Lower lobe of right lung (tissue), 2 donors: ENCODE measurements at regions not wholly inside any gene's neighbourhood (a gene's known extent, or its start where the extent isn't known, plus 50 kb on each side); places are given as distances from the start of the nearest gene placed in this dataset.

Experiments
- ATAC-seq, 2 donors: fragments of 200-7000 bp; cut with Tn5 transposase; one replicate each; pipeline ENCODE4 v1.9.1; 2020 to 2022; ENCODE audit warnings: mild to moderate bottlenecking in 2 of 2, moderate library complexity in 2 of 2
- DNase-seq: peaks from one replicate; pipeline ENCODE4 v3.0.0-alpha.2; 2020
- H3K27ac ChIP-seq: fragments of 200-600 bp; one replicate; pipeline ENCODE4 v1.8.0; 2022
- H3K27me3 ChIP-seq: fragments of 200-600 bp; one replicate; pipeline ENCODE4 v1.8.0; 2022; ENCODE audit warnings: low read depth
- H3K36me3 ChIP-seq: fragments of 200-600 bp; one replicate; pipeline ENCODE4 v1.8.0; 2022; ENCODE audit warnings: mild to moderate bottlenecking
- H3K4me1 ChIP-seq: fragments of 200-600 bp; one replicate; pipeline ENCODE4 v1.8.0; 2022
- H3K4me3 ChIP-seq: fragments of 200-600 bp; one replicate; pipeline ENCODE4 v1.8.0; 2022; ENCODE audit warnings: mild to moderate bottlenecking
- H3K9me3 ChIP-seq: fragments of 200-600 bp; one replicate; pipeline ENCODE4 v1.8.0; 2022
- intact Hi-C: fragments of 100-400 bp; cut with DNase I; formaldehyde crosslinking; loops from one replicate; pipeline ENCODE4 v1.11.0; 2022
- TF ChIP-seq, protein P1 (sequence below): fragments of 200-600 bp; IDR thresholded peaks from one replicate; pipeline ENCODE4 v1.8.0; 2022; ENCODE audit warnings: antibody characterized with exemption, mild to moderate bottlenecking
- donor health status: DM: no; HTN: yes; CAD: no; lungs with severe emphysema.

DNA sequence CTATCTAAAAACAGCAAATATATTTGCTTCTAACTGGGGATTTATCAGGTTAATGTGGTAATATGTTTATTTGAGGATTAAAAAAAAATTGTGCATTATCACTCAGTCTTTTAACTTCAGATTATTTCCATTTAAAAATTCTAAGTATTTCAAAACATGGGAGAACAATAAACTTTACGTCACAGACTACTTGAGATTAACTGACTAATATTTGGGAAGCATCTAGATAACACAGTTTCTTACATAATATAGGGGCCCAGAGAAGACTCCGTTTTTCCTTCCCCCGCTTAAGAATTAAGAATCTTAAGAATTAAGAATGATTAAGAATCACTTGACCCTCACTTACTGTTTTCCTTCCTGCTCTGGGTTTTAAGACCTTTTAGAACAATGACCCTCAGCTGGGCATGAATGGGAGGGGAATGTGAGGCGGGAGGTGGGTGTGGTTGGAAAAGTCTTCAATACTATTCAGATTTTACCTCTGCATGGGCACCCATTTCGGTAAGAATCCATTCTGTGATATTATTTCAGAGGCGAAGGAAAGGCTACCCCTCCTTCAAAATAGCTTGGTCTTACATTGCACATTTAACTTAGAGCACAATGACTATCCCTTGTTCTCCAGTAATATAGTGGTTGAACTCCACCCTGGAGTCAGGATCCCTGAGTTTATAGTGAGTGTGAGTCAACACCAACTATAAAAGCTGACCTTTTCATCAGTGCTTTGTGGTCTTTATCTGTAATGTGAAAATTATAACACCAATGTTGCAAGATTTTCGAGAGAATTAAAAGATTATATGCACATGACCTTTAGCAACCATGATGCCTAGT is 821.3 kb downstream of the USP25 start:
- intact Hi-C loops = no loop called here
- no peaks in the 10 kb centered on the region for H3K4me1 ChIP-seq
- no peak overlapping the region for H3K27ac ChIP-seq
- no peaks in the 10 kb centered on the region for H3K9me3 ChIP-seq
- TF ChIP-seq, protein P1, sequence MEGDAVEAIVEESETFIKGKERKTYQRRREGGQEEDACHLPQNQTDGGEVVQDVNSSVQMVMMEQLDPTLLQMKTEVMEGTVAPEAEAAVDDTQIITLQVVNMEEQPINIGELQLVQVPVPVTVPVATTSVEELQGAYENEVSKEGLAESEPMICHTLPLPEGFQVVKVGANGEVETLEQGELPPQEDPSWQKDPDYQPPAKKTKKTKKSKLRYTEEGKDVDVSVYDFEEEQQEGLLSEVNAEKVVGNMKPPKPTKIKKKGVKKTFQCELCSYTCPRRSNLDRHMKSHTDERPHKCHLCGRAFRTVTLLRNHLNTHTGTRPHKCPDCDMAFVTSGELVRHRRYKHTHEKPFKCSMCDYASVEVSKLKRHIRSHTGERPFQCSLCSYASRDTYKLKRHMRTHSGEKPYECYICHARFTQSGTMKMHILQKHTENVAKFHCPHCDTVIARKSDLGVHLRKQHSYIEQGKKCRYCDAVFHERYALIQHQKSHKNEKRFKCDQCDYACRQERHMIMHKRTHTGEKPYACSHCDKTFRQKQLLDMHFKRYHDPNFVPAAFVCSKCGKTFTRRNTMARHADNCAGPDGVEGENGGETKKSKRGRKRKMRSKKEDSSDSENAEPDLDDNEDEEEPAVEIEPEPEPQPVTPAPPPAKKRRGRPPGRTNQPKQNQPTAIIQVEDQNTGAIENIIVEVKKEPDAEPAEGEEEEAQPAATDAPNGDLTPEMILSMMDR = no peak
- ATAC-seq (no peak), DNase-seq (no peak)
- H3K36me3 ChIP-seq = no peaks in the 10 kb centered on the region
- H3K4me3 ChIP-seq = no peak overlapping the region
- H3K27me3 ChIP-seq = no peaks in the 10 kb centered on the region

DNA sequence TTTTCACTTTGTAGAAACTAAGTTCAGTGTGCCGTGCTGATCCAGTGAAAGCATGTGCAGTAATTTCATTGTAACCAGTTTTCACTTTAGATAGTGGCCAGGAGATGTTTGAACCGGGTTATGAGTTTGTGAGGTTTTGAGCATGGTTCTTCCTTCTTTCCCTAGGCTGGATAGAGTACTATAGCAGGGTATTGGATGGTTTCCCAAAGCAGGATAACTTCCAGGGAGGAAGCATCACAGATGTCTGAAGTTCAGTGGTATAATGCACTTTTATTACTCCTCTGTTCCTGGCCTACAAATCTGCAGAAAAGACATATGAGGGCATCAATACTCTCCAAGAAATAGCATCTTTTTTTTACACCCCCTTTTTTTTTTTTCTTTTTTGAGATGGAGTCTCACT is 823.1 kb downstream of the USP25 start:
- no peaks in the 10 kb centered on the region for H3K27me3 ChIP-seq
- H3K9me3 ChIP-seq = no peaks in the 10 kb centered on the region
- no peaks in the 10 kb centered on the region for H3K4me1 ChIP-seq
- intact Hi-C loops = no loop called here
- TF ChIP-seq, protein P1 = no peak
- no peak overlapping the region for H3K4me3 ChIP-seq
- ATAC-seq = no peak
- H3K27ac ChIP-seq = no peak overlapping the region
- H3K36me3 ChIP-seq = no peaks in the 10 kb centered on the region
- no peak for DNase-seq

DNA sequence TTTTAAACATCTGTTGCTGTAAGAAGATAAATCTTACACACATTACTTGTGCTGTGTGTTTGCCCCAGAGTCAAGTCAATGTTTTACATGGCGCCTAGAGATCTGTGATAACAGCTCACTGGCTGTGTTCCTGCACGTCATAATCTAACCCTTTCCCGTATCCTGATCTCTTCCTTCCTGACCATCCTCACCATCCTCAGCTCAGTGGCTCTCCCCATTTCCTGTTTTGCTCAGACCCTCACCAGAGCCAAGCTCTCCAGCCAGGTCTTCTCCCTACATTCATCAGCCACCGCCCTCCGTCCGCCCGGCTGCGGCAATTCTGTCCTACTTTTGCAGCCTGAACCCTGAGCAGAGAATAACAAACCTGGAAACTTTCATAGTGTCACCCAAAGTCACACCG is 824.7 kb downstream of the USP25 start:
- intact Hi-C loops = no loop called here
- Histone ChIP-seq H3K4me3 (no peak overlapping the region), H3K4me1 (no peaks in the 10 kb centered on the region), H3K27me3 (no peaks in the 10 kb centered on the region), H3K27ac (no peak overlapping the region), H3K9me3 (no peaks in the 10 kb centered on the region), H3K36me3 (no peaks in the 10 kb centered on the region)
- TF ChIP-seq, protein P1 = no peak
- ATAC-seq (peak in 1 of 2 donors; percentile 23), DNase-seq (no peak)

DNA sequence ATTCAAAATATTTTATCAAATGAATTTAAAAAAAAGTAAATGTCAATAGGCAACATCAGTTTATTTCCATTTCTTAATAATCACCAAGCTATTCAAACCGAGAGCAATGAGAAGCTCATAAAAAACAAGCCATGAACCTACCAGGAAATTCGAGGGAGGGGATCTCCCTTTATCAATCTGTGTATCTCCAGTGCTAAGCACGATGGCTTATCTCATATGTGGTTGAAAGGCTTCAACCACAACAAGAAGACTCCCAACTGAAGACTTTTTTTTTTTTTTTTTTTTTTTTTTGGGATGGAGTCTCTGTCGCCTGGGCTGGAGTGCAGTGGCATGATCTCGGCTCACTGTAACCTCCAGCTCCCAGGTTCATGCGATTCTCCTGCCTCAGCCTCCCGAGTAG is 833.3 kb downstream of the USP25 start:
- intact Hi-C loops = no loop called here
- Histone ChIP-seq H3K9me3 (no peaks in the 10 kb centered on the region), H3K36me3 (no peaks in the 10 kb centered on the region), H3K4me3 (no peak overlapping the region), H3K27ac (no peak overlapping the region), H3K27me3 (no peaks in the 10 kb centered on the region), H3K4me1 (no peaks in the 10 kb centered on the region)
- DNase-seq (no peak), ATAC-seq (no peak)
- TF ChIP-seq, protein P1 = no peak

DNA sequence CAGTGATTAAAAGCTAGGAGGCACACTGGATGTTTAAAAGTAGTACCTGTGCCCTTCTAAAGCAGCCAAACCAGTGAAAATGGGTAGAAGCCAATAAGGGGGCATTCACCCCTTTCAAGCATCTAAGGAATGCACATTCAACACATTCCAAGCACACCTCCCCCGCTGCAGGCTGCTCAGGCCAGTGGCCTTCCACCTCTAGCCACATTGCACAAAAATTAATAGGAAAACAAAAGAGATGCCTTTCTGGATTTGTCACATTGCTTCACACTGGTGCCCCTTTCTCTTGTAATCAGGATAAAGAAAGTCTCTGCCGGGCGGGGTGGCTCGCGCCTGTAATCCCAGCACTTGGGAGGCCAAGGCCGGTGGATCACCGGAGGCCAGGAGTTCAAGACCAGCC is 834.0 kb downstream of the USP25 start:
- ATAC-seq = peak; percentile 88 to 89

More for the DNA sequence above, 834.0 kb downstream of the USP25 start:
- Histone ChIP-seq H3K4me1 (no peaks in the 10 kb centered on the region), H3K4me3 (no peak overlapping the region), H3K27me3 (no peaks in the 10 kb centered on the region), H3K27ac (no peak overlapping the region), H3K9me3 (no peaks in the 10 kb centered on the region), H3K36me3 (no peaks in the 10 kb centered on the region)
- peak; percentile 51 for DNase-seq
- intact Hi-C loops = no loop called here
- TF ChIP-seq, protein P1 = no peak
